OCI-LY1 (cell line): ENCODE measurements at regions not wholly inside any gene's neighbourhood (a gene's known extent, or its start where the extent isn't known, plus 50 kb on each side); places are given as distances from the start of the nearest gene placed in this dataset.

ENCODE experiments used
- EZH2 ChIP-seq: fragments of 200-600 bp; sonication (generic), shearing (Covaris generic); IDR thresholded peaks from 2 replicates; pipeline ENCODE4 v1.8.0; 2017; ENCODE audit warnings: borderline replicate concordance, mixed run types, mild to moderate bottlenecking, antibody characterized with exemption, low read length, moderate library complexity, mixed read lengths
- TF ChIP-seq, protein P1 (sequence below): fragments of 200-600 bp; sonication (generic), shearing (Covaris generic); IDR thresholded peaks from 2 replicates; pipeline ENCODE4 v1.5.1; 2017; ENCODE audit warnings: mild to moderate bottlenecking, antibody characterized with exemption, low read length, moderate library complexity, mixed read lengths

DNA sequence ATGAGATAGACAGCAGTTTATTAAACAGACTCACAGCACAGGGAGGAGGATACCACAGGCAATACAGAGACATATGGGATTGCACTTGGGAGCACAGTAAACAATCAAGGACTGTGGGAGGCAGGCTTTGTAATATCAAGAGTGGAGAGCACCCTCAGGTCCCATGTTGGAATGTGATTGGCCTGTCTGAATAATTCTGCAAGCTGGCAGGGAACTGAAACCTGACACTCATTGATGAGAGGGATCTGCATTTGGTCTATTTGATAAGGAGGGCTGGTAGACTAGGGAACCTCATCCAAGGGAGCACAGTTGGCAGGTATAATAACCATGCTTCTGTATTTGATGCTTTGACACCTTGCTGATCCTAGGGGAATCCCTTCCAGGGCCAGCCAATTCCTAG lies 69.9 kb upstream of the PRMT6 start:
- TF ChIP-seq, protein P1, sequence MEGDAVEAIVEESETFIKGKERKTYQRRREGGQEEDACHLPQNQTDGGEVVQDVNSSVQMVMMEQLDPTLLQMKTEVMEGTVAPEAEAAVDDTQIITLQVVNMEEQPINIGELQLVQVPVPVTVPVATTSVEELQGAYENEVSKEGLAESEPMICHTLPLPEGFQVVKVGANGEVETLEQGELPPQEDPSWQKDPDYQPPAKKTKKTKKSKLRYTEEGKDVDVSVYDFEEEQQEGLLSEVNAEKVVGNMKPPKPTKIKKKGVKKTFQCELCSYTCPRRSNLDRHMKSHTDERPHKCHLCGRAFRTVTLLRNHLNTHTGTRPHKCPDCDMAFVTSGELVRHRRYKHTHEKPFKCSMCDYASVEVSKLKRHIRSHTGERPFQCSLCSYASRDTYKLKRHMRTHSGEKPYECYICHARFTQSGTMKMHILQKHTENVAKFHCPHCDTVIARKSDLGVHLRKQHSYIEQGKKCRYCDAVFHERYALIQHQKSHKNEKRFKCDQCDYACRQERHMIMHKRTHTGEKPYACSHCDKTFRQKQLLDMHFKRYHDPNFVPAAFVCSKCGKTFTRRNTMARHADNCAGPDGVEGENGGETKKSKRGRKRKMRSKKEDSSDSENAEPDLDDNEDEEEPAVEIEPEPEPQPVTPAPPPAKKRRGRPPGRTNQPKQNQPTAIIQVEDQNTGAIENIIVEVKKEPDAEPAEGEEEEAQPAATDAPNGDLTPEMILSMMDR = no peak
- TF ChIP-seq EZH2 = no peak
